A673 (cell line): ENCODE measurements at regions not wholly inside any gene's neighbourhood (a gene's known extent, or its start where the extent isn't known, plus 50 kb on each side); places are given as distances from the start of the nearest gene placed in this dataset.

Experiments used
- BruUV-seq: library from RNA; stranded (reverse); fragments of 400-500 nt; replicated peaks from 2 replicates; lab custom pipeline; 2021; lab: Mats Ljungman, UMichigan
- CTCF ChIA-PET: fragments of 300-600 bp; sonication (Branson Sonifier 250); formaldehyde crosslinking; loops from one replicate; lab custom pipeline; 2022; ENCODE audit warnings: antibody characterized with exemption; lab: Charles Lee
- POLR2A ChIA-PET: fragments of 300-600 bp; sonication (Branson Sonifier 250); formaldehyde crosslinking; loops from one replicate; lab custom pipeline; 2022; ENCODE audit warnings: antibody characterized with exemption; ENCODE audit not compliant: low non-redundant PET; lab: Charles Lee
- DNase-seq: peaks from one replicate; pipeline ENCODE4 v3.0.0-alpha.2; 2015; ENCODE audit warnings: low spot score
- H3K27ac ChIP-seq: fragments of 200-600 bp; sonication (generic); 2 replicates; pipeline ENCODE4 v1.5.1; 2016; ENCODE audit warnings: mixed run types, low read depth, mild to moderate bottlenecking, mixed read lengths, antibody characterized with exemption, low read length; ENCODE audit not compliant: poor library complexity, severe bottlenecking
- H3K27me3 ChIP-seq: fragments of 200-600 bp; sonication (generic); replicated peaks from 2 replicates; pipeline ENCODE4 v1.6.1; 2017; ENCODE audit warnings: mixed run types, low read depth, mild to moderate bottlenecking, mixed read lengths, antibody characterized with exemption, low read length; ENCODE audit not compliant: insufficient read depth, poor library complexity
- H3K36me3 ChIP-seq: fragments of 200-600 bp; sonication (generic); 2 replicates; pipeline ENCODE4 v1.6.1; 2016; ENCODE audit warnings: mixed run types, mild to moderate bottlenecking, mixed read lengths, antibody characterized with exemption, low read length; ENCODE audit not compliant: insufficient read depth, poor library complexity, severe bottlenecking
- H3K4me1 ChIP-seq: fragments of 200-600 bp; sonication (generic); 2 replicates; pipeline ENCODE4 v1.6.1; 2017; ENCODE audit warnings: mixed run types, mild to moderate bottlenecking, mixed read lengths, antibody characterized with exemption, low read length; ENCODE audit not compliant: insufficient read depth, poor library complexity, severe bottlenecking
- H3K4me3 ChIP-seq: fragments of 200-600 bp; sonication (generic); 2 replicates; pipeline ENCODE4 v1.5.1; 2016; ENCODE audit warnings: low read depth, mixed run types, mild to moderate bottlenecking, mixed read lengths, low read length; ENCODE audit not compliant: poor library complexity, severe bottlenecking
- H3K9me3 ChIP-seq: fragments of 200-600 bp; sonication (generic); 2 replicates; pipeline ENCODE4 v1.6.1; 2016; ENCODE audit warnings: mixed run types, low read depth, mild to moderate bottlenecking, mixed read lengths, antibody characterized with exemption, low read length; ENCODE audit not compliant: poor library complexity, severe bottlenecking
- CTCF ChIP-seq: fragments of 300-800, 200-600 bp; sonication (generic); conservative IDR thresholded peaks from 2 replicates; pipeline ENCODE4 v1.5.1; 2017; ENCODE audit warnings: low read depth, mild to moderate bottlenecking, antibody characterized with exemption, low read length, moderate library complexity, mixed read lengths
- EZH2 ChIP-seq: fragments of 200-600 bp; sonication (generic); IDR thresholded peaks from 2 replicates; pipeline ENCODE4 v1.6.1; 2017; ENCODE audit warnings: borderline replicate concordance, low read depth, mild to moderate bottlenecking, mixed read lengths, antibody characterized with exemption, low read length; ENCODE audit not compliant: poor library complexity, severe bottlenecking
- intact Hi-C: fragments of 100-400 bp; cut with micrococcal nuclease; formaldehyde crosslinking; loops from one replicate; pipeline ENCODE4 v1.10.0; 2022; ENCODE audit not compliant: unreplicated experiment

DNA sequence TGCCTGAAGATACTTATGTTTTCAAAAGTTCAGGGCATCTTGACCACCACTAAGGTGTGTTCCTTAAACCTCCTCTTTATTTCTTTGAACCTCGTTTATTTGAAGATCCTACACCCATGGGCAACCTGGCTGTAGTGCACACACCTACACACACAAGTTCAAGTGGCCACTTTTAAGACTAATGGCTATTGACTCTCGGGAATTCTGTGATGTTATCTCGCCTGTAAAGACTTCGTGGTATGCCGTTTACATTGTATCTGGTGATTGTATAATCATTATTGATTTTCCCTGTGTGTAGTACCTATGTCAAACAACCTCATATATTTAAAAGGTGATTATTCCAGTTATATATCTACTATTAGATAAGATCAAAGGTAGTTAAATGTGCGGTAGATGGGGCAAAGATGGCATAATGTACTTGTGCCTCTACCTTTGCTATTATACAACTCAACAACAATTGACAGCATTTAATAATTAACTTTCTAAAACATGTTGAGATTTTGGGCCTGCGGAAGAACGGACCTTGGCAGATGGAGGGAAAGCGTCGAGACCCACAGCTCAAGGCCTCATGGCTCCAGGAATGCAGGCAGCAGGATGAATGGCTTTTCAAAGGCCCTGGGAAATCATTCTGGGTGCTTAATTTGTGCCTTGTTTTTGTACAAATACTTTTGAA is 51.4 kb upstream of the IRX2 start:
- H3K27me3 ChIP-seq, result no peaks in the 10 kb centered on the region
- CTCF ChIA-PET, result no interaction called here
- H3K27ac ChIP-seq, result no peak overlapping the region
- no peak for TF ChIP-seq CTCF
- TF ChIP-seq EZH2, result no peak
- peaks cover 37% of the 10 kb centered on the region for H3K9me3 ChIP-seq
- H3K4me3 ChIP-seq, result no peak overlapping the region
- no peaks in the 10 kb centered on the region for H3K4me1 ChIP-seq
- BruUV-seq, result no TSS peak
- no peak for DNase-seq
- no peaks in the 10 kb centered on the region for H3K36me3 ChIP-seq
- intact Hi-C loops, result no loop called here
- POLR2A ChIA-PET, result no interaction called here

GRCh38 chr5:2801577-2802525 is 50.4 kb upstream of the IRX2 start:
- Histone ChIP-seq H3K36me3 (no peaks in the 10 kb centered on the region), H3K27ac (no peak overlapping the region), H3K9me3 (peaks cover 37% of the 10 kb centered on the region), H3K27me3 (no peaks in the 10 kb centered on the region), H3K4me1 (no peaks in the 10 kb centered on the region), H3K4me3 (no peak overlapping the region)
- POLR2A ChIA-PET, result no interaction called here
- no peak for TF ChIP-seq EZH2
- CTCF ChIA-PET, result no interaction called here
- intact Hi-C loops, result no loop called here
- DNase-seq, result no peak
- BruUV-seq, result no TSS peak
